ENCODE measurements at regions not wholly inside any gene's neighbourhood (a gene's known extent, or its start where the extent isn't known, plus 50 kb on each side); places are given as distances from the start of the nearest gene placed in this dataset.

DNA sequence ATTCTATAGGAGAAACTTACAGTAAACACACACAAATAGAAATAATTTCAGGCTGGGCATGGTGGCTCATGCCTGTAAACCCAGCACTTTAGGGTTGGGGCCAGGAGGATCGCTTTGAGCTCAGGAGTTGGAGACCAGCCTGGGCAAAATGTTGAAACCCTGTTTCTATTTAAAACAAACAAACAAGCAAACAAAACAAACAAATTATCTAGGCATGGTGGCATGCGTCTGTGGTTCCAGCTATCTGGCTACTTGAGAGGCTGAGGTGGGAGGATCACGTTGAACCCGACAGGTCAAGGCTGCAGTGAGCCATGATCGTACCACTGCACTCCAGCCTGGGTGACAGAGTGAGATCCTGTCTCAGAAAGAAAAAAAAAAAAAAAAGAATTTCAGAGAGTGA is 64.0 kb downstream of the NHLRC1 start:
- TF ChIP-seq YY1 (IDR thresholded peaks at IDR 0.05; ENCODE audit: low read depth, low read length) (no peak), RAD21 (IDR thresholded peaks at IDR 0.05 in 1 of 2, conservative IDR thresholded peaks at IDR 0.05 in 1 of 2; ENCODE audit: low read depth in 2 of 2, low read length in 2 of 2) (no peak), POU5F1 (IDR thresholded peaks at IDR 0.05; ENCODE audit: low read depth, low read length) (no peak), SIN3A (conservative IDR thresholded peaks at IDR 0.05 in 1 of 2, IDR thresholded peaks at IDR 0.05 in 1 of 2; ENCODE audit: low read depth in 1 of 2, low read length in 2 of 2) (no peak), BCL11A (IDR thresholded peaks at IDR 0.05; ENCODE audit: low read depth in 2 of 2, low read length in 2 of 2) (no peak), SRF (IDR thresholded peaks at IDR 0.05; ENCODE audit: low read depth, low read length) (no peak), POLR2A (IDR thresholded peaks at IDR 0.05; ENCODE audit: control extremely low read depth in 1 of 2, low read depth in 2 of 2, low read length in 2 of 2) (no peak), MAFK (IDR thresholded peaks at IDR 0.05; ENCODE audit: low read depth, low read length) (no peak), GTF2F1 (IDR thresholded peaks at IDR 0.05; ENCODE audit: borderline replicate concordance, low read depth, low read length) (no peak)
- TF ChIP-seq, protein P1, sequence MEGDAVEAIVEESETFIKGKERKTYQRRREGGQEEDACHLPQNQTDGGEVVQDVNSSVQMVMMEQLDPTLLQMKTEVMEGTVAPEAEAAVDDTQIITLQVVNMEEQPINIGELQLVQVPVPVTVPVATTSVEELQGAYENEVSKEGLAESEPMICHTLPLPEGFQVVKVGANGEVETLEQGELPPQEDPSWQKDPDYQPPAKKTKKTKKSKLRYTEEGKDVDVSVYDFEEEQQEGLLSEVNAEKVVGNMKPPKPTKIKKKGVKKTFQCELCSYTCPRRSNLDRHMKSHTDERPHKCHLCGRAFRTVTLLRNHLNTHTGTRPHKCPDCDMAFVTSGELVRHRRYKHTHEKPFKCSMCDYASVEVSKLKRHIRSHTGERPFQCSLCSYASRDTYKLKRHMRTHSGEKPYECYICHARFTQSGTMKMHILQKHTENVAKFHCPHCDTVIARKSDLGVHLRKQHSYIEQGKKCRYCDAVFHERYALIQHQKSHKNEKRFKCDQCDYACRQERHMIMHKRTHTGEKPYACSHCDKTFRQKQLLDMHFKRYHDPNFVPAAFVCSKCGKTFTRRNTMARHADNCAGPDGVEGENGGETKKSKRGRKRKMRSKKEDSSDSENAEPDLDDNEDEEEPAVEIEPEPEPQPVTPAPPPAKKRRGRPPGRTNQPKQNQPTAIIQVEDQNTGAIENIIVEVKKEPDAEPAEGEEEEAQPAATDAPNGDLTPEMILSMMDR (IDR thresholded peaks at IDR 0.05; ENCODE audit: control extremely low read depth in 1 of 3, insufficient read depth in 1 of 3, low read depth in 1 of 3, low read length in 3 of 3): no peak

Measured in H1 (cell line).